ENCODE measurements at regions not wholly inside any gene's neighbourhood (a gene's known extent, or its start where the extent isn't known, plus 50 kb on each side); places are given as distances from the start of the nearest gene placed in this dataset.
"Not testable (repeated sequence)": the region's sequence is repeated elsewhere in the genome, so short reads cannot be mapped to it uniquely, and the experiment has no call there.

- not testable (repeated sequence) for H3K9ac ChIP-seq (ENCODE audit: low read length); H4K8ac ChIP-seq (ENCODE audit: low read depth, low read length); H3K4me1 ChIP-seq (ENCODE audit: control insufficient read depth, low read depth, low read length); H2BK5ac ChIP-seq (ENCODE audit: low read length); H3K4me3 ChIP-seq (ENCODE audit: low read length); H3K56ac ChIP-seq (ENCODE audit: low read length); H3K36me3 ChIP-seq (ENCODE audit: control insufficient read depth, insufficient read depth, low read length); H3K23ac ChIP-seq (ENCODE audit: low read length); H3K79me2 ChIP-seq (ENCODE audit: control insufficient read depth, insufficient read depth, low read length); H3K27ac ChIP-seq (ENCODE audit: low read depth, low read length); H4K5ac ChIP-seq (ENCODE audit: low read length); H2AK5ac ChIP-seq (ENCODE audit: low read length); H2BK15ac ChIP-seq (replicated peaks; ENCODE audit: low read depth); H3K18ac ChIP-seq (ENCODE audit: low read length); H3K27me3 ChIP-seq (ENCODE audit: insufficient read depth, low read length, poor library complexity); DNase-seq; H3K79me1 ChIP-seq (ENCODE audit: low read length); H3K4me2 ChIP-seq (ENCODE audit: low read length); H2BK120ac ChIP-seq (ENCODE audit: low read depth, low read length)
- peak overlapping the region; percentile 59 for H3K4ac ChIP-seq (ENCODE audit: low read depth, low read length)
- WGBS (ENCODE audit: extremely low coverage, insufficient coverage, low lambda C conversion rate) = no CpG with 5 or more reads among the region's 17 CpGs
These were observed 130.2 kb upstream of the ADCY2 start for GRCh38 chr5:7265776-7266175.

GRCh38 chr5:7268722-7269121, 127.2 kb upstream of the ADCY2 start:
- H2AK5ac ChIP-seq (ENCODE audit: low read length); H3K4me1 ChIP-seq (ENCODE audit: control insufficient read depth, low read depth, low read length); H3K27me3 ChIP-seq (ENCODE audit: insufficient read depth, low read length, poor library complexity); H3K4me3 ChIP-seq (ENCODE audit: low read length); H4K8ac ChIP-seq (ENCODE audit: low read depth, low read length); H2BK15ac ChIP-seq (replicated peaks; ENCODE audit: low read depth); H3K4me2 ChIP-seq (ENCODE audit: low read length); H3K79me2 ChIP-seq (ENCODE audit: control insufficient read depth, insufficient read depth, low read length); H3K9ac ChIP-seq (ENCODE audit: low read length); H3K79me1 ChIP-seq (ENCODE audit: low read length); H2BK120ac ChIP-seq (ENCODE audit: low read depth, low read length); H3K56ac ChIP-seq (ENCODE audit: low read length); H3K18ac ChIP-seq (ENCODE audit: low read length); DNase-seq; H3K27ac ChIP-seq (ENCODE audit: low read depth, low read length); H4K5ac ChIP-seq (ENCODE audit: low read length); H3K4ac ChIP-seq (ENCODE audit: low read depth, low read length); H3K36me3 ChIP-seq (ENCODE audit: control insufficient read depth, insufficient read depth, low read length); H2BK5ac ChIP-seq (ENCODE audit: low read length); H3K23ac ChIP-seq (ENCODE audit: low read length): not testable (repeated sequence)
- no CpG with 5 or more reads among the region's 9 CpGs for WGBS (ENCODE audit: extremely low coverage, insufficient coverage, low lambda C conversion rate)

GRCh38 chr5:7269591-7270274, 126.2 kb upstream of the ADCY2 start:
- H2BK15ac ChIP-seq (replicated peaks; ENCODE audit: low read depth) = no peak overlapping the region
- no peaks in the 10 kb centered on the region for H3K79me2 ChIP-seq (ENCODE audit: control insufficient read depth, insufficient read depth, low read length)
- H4K5ac ChIP-seq (ENCODE audit: low read length) = no peak overlapping the region
- H3K56ac ChIP-seq (ENCODE audit: low read length) = no peak overlapping the region
- peak overlapping the region; percentile 33 for H3K27ac ChIP-seq (ENCODE audit: low read depth, low read length)
- H3K4me1 ChIP-seq (ENCODE audit: control insufficient read depth, low read depth, low read length) = no peaks in the 10 kb centered on the region
- no peaks in the 10 kb centered on the region for H3K27me3 ChIP-seq (ENCODE audit: insufficient read depth, low read length, poor library complexity)
- H3K18ac ChIP-seq (ENCODE audit: low read length) = no peak overlapping the region
- no peaks in the 10 kb centered on the region for H3K36me3 ChIP-seq (ENCODE audit: control insufficient read depth, insufficient read depth, low read length)
- DNase-seq = peak; percentile 84
- no peak overlapping the region for H2BK5ac ChIP-seq (ENCODE audit: low read length)
- H2AK5ac ChIP-seq (ENCODE audit: low read length) = no peak overlapping the region
- H3K9ac ChIP-seq (ENCODE audit: low read length) = no peak overlapping the region
- H4K8ac ChIP-seq (ENCODE audit: low read depth, low read length) = no peak overlapping the region
- no CpG with 5 or more reads among the region's 5 CpGs for WGBS (ENCODE audit: extremely low coverage, insufficient coverage, low lambda C conversion rate)
- H3K79me1 ChIP-seq (ENCODE audit: low read length) = no peaks in the 10 kb centered on the region
- no peak overlapping the region for H3K23ac ChIP-seq (ENCODE audit: low read length)
- no peak overlapping the region for H3K4ac ChIP-seq (ENCODE audit: low read depth, low read length)
- H3K4me3 ChIP-seq (ENCODE audit: low read length) = no peak overlapping the region
- no peak overlapping the region for H3K4me2 ChIP-seq (ENCODE audit: low read length)
- peak overlapping the region; percentile 45 for H2BK120ac ChIP-seq (ENCODE audit: low read depth, low read length)

GRCh38 chr5:7271435-7272084, 124.4 kb upstream of the ADCY2 start:
- Histone ChIP-seq H3K23ac (ENCODE audit: low read length) (no peak overlapping the region), H4K5ac (ENCODE audit: low read length) (no peak overlapping the region), H4K8ac (ENCODE audit: low read depth, low read length) (no peak overlapping the region), H2AK5ac (ENCODE audit: low read length) (no peak overlapping the region), H3K4me2 (ENCODE audit: low read length) (no peak overlapping the region), H2BK120ac (ENCODE audit: low read depth, low read length) (peak overlapping the region; percentile 46), H3K4me3 (ENCODE audit: low read length) (no peak overlapping the region), H3K27me3 (ENCODE audit: insufficient read depth, low read length, poor library complexity) (no peaks in the 10 kb centered on the region), H3K4me1 (ENCODE audit: control insufficient read depth, low read depth, low read length) (no peaks in the 10 kb centered on the region), H3K56ac (ENCODE audit: low read length) (no peak overlapping the region), H3K4ac (ENCODE audit: low read depth, low read length) (peak overlapping the region; percentile 84), H3K18ac (ENCODE audit: low read length) (peak overlapping the region; percentile 62), H3K36me3 (ENCODE audit: control insufficient read depth, insufficient read depth, low read length) (no peaks in the 10 kb centered on the region), H3K79me1 (ENCODE audit: low read length) (no peaks in the 10 kb centered on the region), H3K27ac (ENCODE audit: low read depth, low read length) (no peak overlapping the region), H2BK15ac (replicated peaks; ENCODE audit: low read depth) (no peak overlapping the region), H2BK5ac (ENCODE audit: low read length) (no peak overlapping the region), H3K9ac (ENCODE audit: low read length) (no peak overlapping the region), H3K79me2 (ENCODE audit: control insufficient read depth, insufficient read depth, low read length) (no peaks in the 10 kb centered on the region)
- no CpG with 5 or more reads among the region's 6 CpGs for WGBS (ENCODE audit: extremely low coverage, insufficient coverage, low lambda C conversion rate)
- DNase-seq = no peak

- H2AK5ac ChIP-seq (ENCODE audit: low read length) = no peak overlapping the region
- peak overlapping the region; percentile 54 for H3K18ac ChIP-seq (ENCODE audit: low read length)
- no peaks in the 10 kb centered on the region for H3K79me2 ChIP-seq (ENCODE audit: control insufficient read depth, insufficient read depth, low read length)
- no peak overlapping the region for H4K8ac ChIP-seq (ENCODE audit: low read depth, low read length)
- no CpG with 5 or more reads among the region's 3 CpGs for WGBS (ENCODE audit: extremely low coverage, insufficient coverage, low lambda C conversion rate)
- H2BK120ac ChIP-seq (ENCODE audit: low read depth, low read length) = no peak overlapping the region
- no peak overlapping the region for H3K27ac ChIP-seq (ENCODE audit: low read depth, low read length)
- H3K56ac ChIP-seq (ENCODE audit: low read length) = no peak overlapping the region
- H3K4me1 ChIP-seq (ENCODE audit: control insufficient read depth, low read depth, low read length) = no peaks in the 10 kb centered on the region
- no peak overlapping the region for H2BK5ac ChIP-seq (ENCODE audit: low read length)
- no peak for DNase-seq
- no peaks in the 10 kb centered on the region for H3K79me1 ChIP-seq (ENCODE audit: low read length)
- H3K23ac ChIP-seq (ENCODE audit: low read length) = no peak overlapping the region
- H4K5ac ChIP-seq (ENCODE audit: low read length) = no peak overlapping the region
- H2BK15ac ChIP-seq (replicated peaks; ENCODE audit: low read depth) = no peak overlapping the region
- no peak overlapping the region for H3K4ac ChIP-seq (ENCODE audit: low read depth, low read length)
- no peak overlapping the region for H3K9ac ChIP-seq (ENCODE audit: low read length)
- no peaks in the 10 kb centered on the region for H3K27me3 ChIP-seq (ENCODE audit: insufficient read depth, low read length, poor library complexity)
- H3K4me2 ChIP-seq (ENCODE audit: low read length) = no peak overlapping the region
- H3K4me3 ChIP-seq (ENCODE audit: low read length) = no peak overlapping the region
- no peaks in the 10 kb centered on the region for H3K36me3 ChIP-seq (ENCODE audit: control insufficient read depth, insufficient read depth, low read length)
These were observed 123.5 kb upstream of the ADCY2 start for GRCh38 chr5:7272408-7272965.

Data from mesendoderm (in vitro differentiated cells).